Adrenal gland (tissue), 5 donors: ENCODE measurements at regions not wholly inside any gene's neighbourhood (a gene's known extent, or its start where the extent isn't known, plus 50 kb on each side); places are given as distances from the start of the nearest gene placed in this dataset.

Source experiments
- POLR2A ChIP-seq, 2 donors: fragments of 450-650 bp; IDR thresholded peaks; one replicate each; pipeline ENCODE4 v1.6.1; 2017; ENCODE audit warnings: antibody characterized with exemption in 2 of 2, mild to moderate bottlenecking in 2 of 2, moderate library complexity in 1 of 2
- TF ChIP-seq, protein P1 (sequence below), 6 experiments: fragments of 450-650 bp in 4 of 6; fragments of 200-600 bp in 2 of 6; sonication (generic) in 1 of 6; IDR thresholded peaks; 1 replicate in 5 of 6; 2 replicates in 1 of 6; pipeline versions ENCODE4 v1.5.1 to v1.8.0; 2016 to 2021; ENCODE audit warnings: antibody characterized with exemption in 6 of 6, mild to moderate bottlenecking in 2 of 6, moderate library complexity in 1 of 6
- donor health status: DM: no; HTN: no; CAD: no.

DNA sequence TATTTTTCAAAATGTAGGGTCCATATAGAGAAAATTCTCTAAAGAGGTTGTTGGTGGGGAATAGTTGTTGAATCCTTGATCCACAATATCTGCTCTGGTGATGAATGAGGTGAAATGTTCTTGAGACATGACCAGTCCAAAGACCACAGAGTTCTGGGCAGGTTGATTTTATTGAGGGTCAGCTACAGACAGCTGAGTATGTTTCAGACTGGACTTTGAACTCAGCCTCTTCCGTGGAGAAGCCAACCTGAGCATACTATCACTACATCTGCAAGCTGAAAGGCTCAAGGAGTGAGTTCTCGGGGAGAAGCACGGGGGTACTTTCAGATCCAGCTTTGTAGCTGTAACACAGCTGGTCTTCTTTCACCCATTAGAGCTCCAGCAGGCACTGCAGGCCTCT lies 168.4 kb upstream of the NPY2R start:
- TF ChIP-seq, protein P1, sequence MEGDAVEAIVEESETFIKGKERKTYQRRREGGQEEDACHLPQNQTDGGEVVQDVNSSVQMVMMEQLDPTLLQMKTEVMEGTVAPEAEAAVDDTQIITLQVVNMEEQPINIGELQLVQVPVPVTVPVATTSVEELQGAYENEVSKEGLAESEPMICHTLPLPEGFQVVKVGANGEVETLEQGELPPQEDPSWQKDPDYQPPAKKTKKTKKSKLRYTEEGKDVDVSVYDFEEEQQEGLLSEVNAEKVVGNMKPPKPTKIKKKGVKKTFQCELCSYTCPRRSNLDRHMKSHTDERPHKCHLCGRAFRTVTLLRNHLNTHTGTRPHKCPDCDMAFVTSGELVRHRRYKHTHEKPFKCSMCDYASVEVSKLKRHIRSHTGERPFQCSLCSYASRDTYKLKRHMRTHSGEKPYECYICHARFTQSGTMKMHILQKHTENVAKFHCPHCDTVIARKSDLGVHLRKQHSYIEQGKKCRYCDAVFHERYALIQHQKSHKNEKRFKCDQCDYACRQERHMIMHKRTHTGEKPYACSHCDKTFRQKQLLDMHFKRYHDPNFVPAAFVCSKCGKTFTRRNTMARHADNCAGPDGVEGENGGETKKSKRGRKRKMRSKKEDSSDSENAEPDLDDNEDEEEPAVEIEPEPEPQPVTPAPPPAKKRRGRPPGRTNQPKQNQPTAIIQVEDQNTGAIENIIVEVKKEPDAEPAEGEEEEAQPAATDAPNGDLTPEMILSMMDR (IDR thresholded peaks at IDR 0.05), result no peak
- no peak for TF ChIP-seq POLR2A (IDR thresholded peaks at IDR 0.05)
